OCI-LY1 (cell line): ENCODE measurements at regions not wholly inside any gene's neighbourhood (a gene's known extent, or its start where the extent isn't known, plus 50 kb on each side); places are given as distances from the start of the nearest gene placed in this dataset.

Experiments
- EZH2 ChIP-seq: fragments of 200-600 bp; sonication (generic), shearing (Covaris generic); IDR thresholded peaks from 2 replicates; pipeline ENCODE4 v1.8.0; 2017; ENCODE audit warnings: borderline replicate concordance, mixed run types, mild to moderate bottlenecking, antibody characterized with exemption, low read length, moderate library complexity, mixed read lengths
- TF ChIP-seq, protein P1 (sequence below): fragments of 200-600 bp; sonication (generic), shearing (Covaris generic); IDR thresholded peaks from 2 replicates; pipeline ENCODE4 v1.5.1; 2017; ENCODE audit warnings: mild to moderate bottlenecking, antibody characterized with exemption, low read length, moderate library complexity, mixed read lengths

- TF ChIP-seq, protein P1, sequence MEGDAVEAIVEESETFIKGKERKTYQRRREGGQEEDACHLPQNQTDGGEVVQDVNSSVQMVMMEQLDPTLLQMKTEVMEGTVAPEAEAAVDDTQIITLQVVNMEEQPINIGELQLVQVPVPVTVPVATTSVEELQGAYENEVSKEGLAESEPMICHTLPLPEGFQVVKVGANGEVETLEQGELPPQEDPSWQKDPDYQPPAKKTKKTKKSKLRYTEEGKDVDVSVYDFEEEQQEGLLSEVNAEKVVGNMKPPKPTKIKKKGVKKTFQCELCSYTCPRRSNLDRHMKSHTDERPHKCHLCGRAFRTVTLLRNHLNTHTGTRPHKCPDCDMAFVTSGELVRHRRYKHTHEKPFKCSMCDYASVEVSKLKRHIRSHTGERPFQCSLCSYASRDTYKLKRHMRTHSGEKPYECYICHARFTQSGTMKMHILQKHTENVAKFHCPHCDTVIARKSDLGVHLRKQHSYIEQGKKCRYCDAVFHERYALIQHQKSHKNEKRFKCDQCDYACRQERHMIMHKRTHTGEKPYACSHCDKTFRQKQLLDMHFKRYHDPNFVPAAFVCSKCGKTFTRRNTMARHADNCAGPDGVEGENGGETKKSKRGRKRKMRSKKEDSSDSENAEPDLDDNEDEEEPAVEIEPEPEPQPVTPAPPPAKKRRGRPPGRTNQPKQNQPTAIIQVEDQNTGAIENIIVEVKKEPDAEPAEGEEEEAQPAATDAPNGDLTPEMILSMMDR = no peak
- TF ChIP-seq EZH2 = no peak
Measured at GRCh38 chr7:63025815-63026214, 972.8 kb upstream of the ZNF722 start.
